GM19455 (cell line): ENCODE measurements at regions not wholly inside any gene's neighbourhood (a gene's known extent, or its start where the extent isn't known, plus 50 kb on each side); places are given as distances from the start of the nearest gene placed in this dataset.

Experiments
- ATAC-seq: cut with Tn5 transposase; IDR thresholded peaks from one replicate; pipeline ENCODE4 v1.9.1; 2021; ENCODE audit not compliant: unreplicated experiment

DNA sequence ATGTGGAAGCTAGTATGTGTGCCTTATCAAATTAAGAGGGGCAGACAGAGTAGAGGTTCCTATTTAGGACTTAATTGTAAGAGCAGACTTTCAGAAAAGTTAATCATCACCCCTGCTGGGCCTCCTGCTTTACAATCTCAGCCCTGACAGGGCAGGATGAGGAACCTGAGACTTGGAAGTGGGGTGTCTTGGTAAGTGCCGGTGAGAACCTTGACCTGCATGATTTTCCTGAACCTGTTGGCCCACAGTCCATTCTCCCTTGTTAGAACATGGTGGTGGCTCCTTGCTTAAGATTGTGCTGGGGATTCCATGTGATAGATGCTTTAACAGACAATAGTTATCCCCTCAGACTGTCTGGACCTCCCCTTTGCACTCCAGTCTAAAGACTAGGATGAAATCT lies 141.7 kb upstream of the TMEM72 start:
- ATAC-seq, result no peak

DNA sequence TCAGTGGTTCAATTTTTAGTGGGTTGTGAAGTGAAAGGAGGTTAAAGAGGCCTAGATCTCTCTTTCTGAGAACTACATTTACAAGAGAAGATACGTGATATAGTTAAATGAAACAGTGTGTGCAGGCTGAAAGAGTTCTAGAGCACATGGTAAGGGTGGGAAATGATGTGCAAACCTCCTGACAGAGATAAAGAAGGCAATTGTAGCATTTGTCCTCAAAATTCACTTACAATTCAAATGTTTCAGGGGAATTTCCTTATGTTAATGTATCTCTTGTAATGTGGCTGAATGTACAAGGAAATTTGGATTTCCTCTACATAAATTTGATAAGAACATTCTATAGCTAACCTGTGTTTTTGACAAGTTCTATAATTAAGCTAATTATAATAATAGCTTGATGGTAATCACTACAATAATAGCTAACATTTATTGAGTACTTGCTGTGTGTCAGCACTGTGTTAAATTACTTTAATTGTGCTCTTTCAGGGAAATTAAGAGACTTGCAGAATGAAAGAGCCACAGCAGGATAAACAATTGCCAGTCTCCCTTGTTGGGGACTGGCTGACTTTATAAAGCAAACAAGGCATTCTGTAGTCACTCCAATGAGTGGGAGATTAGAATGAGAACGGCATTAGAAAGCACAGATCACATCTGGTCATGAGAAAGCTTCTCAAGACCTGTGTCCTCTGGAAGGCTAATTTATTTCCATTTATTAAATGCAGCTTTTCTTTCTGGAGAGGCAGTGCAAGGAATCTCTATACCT lies 139.7 kb upstream of the TMEM72 start:
- no peak for ATAC-seq

DNA sequence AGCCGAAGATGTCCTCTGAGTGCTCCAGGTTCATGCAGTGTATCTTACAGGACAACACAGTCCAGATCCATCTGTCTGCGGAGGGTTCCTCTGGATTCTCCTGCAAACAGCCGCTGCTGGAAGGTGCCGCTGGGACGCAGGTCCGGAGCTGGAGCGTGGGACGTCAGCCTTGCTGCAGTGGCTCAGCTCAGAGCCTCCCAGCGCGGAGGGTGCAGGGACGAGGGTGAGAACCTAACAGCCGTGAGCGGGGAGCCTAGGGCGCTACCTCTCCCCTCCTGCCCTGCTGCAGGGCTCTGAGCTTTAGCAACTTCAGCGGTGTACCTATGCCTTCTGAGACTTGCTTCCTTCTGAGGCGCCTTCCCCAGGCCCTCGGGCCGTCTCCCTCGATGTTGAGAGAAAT lies 137.6 kb upstream of the TMEM72 start:
- no peak for ATAC-seq

DNA sequence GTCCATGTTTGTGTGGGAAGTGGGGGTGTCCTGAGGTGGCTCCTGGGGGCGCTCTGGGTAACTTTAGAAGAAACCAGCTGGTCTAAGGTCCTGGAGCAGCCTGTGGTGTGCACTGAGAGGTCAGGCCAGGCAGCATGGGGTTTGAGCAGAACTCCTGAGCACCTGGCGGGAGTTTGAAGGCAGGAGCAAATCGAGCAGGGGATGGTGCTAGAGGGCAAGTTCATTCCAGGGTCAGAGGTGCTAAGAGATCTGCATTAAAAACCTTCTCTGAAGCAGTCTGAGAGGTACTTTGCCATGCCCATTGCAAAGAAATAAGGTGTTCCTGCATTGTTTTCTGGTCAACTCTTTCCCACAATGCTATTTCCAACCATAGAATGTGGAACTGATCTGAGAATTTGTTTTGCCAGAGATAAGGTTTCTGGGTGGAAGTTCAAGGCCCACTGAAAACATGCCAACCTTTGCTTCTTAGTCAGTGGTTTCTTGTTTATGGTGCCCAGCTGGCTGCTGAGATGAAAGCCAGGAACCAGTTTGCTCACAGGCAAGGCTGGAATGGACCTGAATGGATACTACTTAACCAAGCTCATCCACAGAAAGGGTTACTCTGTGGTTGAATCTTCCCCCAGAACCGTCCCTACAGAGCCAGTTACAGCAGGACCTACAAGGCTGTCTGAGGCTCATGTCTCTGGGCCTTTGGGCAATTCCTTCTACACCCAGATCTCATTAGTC lies 136.3 kb upstream of the TMEM72 start:
- no peak for ATAC-seq

DNA sequence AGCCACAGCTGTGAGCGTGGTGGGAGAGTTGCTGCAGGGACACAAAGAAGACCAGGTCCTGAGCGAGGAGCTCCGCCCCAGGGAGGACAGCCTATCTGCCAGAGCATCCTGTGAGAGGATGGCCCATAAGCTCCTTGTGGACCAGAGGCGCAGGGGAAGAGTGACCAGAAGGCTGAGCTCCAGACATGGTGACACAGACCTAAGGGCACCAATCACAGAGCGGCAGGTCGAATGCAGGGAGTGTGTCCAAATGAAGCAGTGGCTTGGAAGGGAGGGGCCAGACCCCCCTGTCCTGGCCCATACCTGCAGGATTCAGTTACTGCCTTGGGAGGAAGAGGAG lies 135.8 kb upstream of the TMEM72 start:
- ATAC-seq, result no peak

DNA sequence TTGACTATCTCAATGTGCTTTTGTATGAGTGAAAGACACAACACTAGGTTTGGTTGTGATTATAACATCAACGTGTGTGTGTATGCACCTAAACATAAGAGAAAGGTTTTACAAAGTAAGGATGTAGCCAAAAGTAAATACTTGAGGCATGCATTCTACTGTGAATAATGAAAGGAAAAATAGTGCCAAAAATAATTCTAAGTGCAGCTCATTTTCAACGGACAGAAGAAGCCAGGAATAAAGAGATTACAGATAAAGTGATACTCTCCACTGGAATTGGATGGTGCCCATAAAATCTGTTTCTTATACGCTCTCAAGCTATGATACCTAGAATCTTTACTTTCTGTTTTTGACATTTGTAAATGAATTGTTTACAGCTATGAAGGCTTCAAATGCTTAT lies 135.0 kb upstream of the TMEM72 start:
- ATAC-seq, result no peak

DNA sequence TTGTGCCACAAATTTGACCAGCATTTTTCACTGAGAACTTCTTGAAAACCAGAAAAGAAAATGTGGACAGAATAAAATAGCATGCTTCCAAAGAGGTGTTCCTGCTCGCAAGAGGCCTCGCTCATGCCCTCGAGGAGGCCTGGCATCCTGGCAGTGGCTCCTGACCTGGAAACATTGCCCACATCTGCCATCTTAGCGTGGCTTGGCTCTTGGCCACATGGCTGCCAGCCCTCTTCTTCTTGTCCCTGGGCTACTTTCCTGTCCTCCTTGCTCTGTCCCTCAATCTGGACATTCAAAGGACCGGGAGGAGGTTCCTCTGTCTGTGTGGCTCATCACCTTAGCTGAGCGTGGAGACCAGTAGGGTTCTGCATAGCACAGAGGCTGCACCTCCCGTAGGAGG lies 131.6 kb upstream of the TMEM72 start:
- ATAC-seq, result no peak

DNA sequence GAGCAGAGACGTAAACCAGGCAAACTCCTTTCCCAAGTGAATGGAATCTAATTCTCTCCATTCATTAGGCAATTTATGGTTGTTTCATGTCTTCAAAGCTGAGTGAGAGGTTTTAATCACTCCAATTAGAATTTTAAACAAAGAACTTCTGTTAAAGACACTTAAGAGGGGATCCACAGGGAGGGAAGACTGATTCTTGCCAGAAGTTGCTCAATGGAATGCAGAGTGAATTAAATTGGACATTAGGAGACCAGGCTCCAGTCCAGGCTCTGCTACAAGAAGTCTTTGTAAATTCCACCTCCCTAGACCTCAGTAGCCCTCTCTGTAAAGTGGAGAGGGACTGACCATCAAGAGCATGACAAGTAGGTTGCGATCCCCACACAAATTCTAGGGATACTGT lies 130.7 kb upstream of the TMEM72 start:
- ATAC-seq, result no peak

DNA sequence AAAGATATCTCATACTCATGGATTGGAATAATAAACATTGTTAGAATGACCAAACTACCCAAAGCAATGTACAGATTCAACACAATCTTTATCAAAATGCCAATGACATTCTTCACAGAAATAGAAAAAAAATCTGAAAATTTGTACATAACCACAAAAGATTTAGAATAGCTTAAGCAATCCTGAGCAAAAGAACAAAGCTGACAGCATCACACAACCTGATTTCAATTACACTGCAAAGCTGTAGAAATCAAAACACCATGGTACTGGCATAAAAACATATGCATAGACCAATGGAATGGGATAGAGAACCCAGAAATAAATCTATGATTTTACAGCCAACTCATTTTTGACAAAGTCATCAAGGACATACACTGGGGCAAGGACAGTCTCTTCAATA lies 130.0 kb upstream of the TMEM72 start:
- no peak for ATAC-seq

DNA sequence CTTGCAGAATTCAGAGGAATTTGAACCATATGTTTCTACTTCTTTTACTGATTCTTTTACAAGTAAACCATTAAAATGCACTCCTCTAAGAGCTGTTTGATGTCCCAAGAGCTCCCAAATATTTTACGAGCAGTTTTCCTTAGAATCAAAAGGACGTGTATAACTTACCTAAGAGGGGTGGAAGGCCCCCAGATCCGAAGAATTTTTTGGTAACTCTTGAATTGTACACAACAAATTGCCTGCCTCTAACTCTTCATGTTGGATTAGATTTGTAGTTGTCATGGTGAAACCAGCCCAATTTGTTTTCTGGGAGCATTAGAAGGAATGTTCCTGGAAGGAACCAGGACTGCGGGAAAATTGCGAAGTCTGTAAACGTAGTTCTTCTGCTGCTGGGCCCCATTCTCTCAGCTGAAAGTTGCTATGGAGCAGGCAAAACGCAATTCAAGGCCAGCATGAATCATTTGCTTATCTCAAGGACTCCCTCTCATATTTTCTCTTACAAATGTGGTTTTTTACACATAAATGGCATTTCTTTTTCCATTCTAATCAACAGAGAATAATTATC lies 124.8 kb upstream of the TMEM72 start:
- no peak for ATAC-seq

DNA sequence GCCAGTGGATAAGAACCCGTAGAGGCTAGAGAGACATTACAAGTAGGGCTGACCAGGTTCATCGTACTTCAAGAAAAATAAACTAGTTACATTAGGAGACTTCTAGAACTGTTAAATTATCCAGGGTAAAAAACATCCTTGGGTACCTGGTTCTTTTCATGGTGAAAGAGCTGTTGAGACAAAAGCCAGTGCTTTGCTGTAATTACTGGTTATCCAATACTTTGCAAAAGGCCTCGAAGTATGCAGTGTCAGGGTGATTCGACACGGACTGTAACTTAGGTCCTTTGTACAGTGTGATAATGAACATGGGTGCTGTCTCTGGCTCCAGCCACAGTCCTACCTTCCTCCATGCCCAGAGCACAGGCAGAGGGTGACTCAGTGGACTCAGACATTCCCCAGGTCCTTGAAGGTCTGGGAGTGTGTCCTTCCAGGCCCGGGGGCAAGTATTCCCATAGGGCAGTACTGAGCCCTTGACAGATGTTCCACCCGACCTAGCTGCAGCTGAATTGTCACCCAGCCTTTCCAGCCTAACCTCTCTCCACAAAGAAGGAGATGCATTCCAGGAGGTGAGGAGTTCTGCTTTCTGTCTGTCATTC lies 123.6 kb upstream of the TMEM72 start:
- ATAC-seq, result no peak

DNA sequence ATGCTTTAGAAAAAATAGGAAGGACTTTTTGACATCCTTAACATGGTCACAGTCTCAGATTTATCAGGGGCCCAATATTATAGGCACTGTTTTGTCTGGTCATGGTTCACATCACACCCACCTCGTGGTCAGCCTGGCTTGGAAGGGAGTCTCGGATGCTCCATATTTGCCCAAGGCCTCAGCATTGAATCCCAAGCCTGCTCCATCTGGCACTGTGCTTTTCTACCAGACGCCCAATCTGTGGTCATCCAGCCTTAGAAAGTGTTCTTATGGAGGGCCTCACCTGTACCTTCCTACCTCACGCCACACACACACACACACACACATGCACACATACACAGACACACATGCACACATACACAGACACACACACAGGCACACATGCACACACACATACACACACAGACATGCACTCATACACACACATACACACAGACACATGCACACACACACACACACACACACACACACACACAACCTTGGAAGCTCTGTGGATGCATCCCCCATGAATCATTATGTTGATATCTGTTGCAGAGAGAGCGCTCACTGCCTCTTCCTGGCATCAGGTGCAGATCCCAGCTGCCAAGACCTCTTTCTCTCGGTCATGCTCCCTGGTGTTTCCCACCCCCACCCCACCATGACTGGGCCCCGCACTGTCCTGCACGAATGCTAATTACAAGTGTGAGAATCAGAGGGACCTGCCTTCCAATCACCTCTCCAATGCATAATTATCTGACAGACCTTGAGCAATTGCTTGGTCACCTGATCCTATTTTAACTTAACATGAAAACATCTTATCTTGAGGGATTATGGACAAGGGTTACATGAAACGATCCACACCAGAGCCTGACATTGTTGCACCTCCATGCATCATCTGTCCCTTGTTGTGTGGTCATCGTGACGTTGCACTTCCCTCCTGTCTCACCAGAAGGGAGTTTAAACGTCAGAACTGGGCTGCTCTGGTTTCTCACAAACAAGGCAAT lies 122.7 kb upstream of the TMEM72 start:
- ATAC-seq, result no peak

DNA sequence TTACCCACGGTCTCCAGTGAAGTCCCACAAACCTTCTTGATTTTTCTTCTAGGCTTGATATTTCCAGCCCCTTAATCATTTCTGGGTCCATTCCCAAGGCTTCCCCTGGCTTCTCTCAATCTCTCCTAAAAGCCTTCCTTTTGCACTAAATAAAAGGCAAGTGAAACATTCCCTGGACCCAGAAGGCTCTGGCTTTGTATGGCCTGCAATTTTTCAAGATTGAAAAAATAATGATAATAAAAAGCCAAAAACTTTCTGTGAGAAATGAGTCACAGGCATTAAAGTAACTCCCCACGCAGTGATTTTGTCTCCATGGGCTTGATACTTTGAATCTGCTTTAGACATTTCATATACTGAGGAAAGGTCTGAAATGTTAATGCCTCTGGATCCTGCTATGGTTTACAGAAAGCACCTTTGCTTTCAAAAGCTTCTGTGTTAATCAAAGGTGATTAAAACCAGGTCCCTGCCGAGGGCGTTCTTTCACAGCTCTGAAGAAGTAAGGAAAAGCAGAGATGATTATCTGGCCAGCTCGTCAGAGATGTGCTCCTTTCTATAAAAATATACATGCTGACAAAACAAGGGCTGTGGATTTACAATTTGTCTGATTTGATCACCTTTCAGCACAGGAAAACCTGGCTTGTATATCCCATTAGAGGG lies 118.9 kb upstream of the TMEM72 start:
- no peak for ATAC-seq

DNA sequence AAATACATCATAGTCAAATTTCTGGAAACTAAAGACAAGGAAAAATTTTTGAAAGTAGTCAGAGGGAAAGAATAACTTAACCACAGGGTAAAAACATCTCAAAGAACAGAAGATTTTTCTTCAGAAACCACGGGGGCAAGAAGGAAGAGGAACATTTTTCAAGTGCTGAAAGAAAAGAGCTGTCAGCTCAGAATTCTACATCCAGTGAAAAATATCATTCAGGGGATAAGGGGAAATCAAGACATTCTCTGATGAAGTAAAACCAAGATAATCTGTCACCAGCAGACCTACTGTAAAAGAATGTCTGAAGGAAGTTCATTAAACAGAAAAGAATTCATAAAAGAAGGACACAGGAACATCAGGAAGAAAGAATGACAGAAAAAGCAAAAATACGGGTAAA lies 111.2 kb upstream of the TMEM72 start:
- ATAC-seq, result no peak

DNA sequence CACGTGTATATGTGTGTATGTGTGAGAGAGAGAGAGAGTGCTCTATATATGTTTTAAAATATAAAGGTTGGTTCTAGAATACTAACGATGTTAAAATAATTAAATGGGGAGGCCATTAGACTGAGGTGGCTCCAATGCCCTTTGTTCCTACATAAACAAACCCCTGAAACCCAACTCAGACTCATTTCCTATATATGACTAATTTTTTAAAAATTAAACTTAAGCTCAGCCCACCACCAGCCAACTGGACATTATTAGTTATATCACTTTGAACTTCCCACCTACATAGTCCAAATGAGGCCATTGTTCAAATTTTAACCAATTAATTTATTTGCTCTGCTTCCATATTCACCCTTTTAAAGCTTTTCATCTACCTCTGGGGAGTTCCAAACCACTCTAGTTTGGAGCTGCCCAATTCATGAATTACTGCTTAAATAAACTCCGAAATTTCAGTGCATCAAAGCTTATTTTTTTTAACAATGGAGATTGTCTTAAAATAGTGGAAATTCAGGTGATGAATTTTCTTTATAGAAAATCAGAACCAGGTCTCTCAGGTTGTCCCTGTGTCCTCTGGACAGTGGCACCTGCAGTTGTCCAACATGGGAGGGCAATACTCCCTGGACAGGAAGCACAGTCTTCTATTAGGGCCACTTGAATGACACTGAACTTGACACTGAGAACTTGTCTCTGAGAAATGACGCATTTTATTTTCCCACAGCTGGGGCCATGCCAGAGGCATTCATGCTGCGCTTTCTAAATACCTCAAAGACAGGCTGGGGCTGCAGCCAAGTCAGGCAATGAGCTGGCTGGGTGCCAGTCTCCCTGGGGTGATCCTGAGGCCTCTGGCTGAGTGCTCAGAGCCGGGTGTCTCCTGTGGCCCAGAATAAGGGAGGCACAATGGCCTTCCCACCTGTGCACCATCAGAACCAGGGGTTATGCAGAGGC lies 109.5 kb upstream of the TMEM72 start:
- no peak for ATAC-seq

DNA sequence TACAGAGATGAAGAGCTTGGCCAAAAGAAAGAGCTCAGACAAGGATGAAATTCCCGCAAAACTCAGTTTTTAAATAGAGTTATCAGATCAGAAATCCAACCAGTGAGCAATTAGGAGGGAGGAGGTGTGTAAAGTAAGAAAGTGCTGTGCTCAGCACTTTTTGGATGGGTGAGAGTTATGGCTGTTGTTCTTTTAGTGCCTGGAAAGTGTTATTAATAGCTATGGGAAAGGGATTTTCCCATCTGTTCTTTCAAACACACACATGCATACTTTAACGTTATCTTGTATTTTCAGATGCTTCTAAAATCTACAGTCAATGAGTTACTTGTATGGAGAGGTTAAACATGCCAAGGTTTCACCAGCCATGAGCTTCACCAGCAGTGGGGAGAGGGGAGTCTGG lies 107.3 kb upstream of the TMEM72 start:
- ATAC-seq, result no peak

DNA sequence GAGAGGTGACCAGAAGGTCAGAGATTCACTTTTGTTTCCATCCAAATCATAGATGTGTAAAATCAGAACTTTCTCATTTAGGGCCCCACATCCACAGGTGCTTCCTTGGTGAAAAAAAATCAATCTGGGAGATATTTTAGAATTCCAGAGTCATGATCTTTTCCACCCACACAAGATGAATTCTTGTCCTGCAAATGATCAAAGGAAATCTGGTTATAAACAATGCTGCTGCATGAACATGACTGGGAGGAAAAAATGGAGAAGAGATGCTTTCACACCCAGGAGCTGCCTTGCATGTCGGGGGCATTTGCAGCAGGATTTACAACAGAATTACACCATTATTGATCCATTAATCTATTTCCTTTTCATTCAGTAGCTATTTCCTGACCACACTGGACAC lies 106.5 kb upstream of the TMEM72 start:
- no peak for ATAC-seq

DNA sequence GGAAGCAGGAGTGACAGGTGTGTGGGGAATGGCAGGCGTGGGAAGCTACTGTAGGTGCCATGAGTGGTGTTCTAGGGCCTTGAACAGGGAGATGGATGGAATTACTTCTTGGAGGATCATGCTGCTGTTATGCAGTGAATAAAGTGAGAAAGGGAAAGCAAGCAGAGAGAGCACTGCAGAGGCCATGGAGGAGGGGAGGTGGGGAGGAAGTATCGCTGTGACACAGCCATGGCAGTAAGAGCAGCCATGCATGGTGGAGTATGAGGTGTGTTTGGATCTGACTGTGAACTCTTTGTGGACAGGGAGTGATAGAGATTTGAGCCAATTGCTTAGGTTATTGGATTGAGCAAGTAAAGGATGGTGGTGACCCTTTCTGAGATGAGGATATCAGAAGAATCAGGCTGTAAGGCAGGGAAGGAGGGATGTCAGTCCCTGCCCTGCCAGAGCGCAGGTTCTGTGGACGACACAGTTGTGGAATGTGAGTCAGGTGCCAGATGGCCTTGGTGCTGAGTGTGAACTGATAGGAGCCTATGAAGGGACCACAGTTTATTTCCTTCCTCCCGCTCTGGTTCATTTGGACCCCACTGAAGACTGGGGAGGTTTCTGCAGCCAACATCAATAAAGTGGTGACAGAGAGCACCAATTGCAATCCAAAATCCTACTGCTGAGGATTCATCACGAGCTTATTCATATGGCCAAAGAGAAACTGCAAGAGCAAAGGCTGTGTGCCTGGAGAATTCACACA lies 105.5 kb upstream of the TMEM72 start:
- ATAC-seq, result no peak

DNA sequence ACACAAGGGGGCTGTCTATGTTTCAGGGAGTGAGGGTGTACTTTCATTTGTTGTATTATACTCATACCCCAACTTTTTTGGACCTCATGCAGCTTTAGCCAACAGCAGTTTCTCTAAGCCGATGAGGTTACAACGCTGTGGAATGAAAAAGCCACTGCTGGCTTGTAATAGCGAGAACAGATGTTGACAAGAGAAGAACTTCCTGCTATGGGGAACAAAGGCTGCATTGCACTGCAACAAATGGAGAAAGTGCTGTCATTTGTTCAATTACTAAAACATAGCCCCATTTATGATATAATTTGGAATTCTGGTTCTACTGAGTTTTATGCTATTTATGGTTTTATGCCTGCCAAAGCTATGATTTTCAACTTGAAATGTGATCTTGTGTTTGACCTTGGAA lies 104.2 kb upstream of the TMEM72 start:
- ATAC-seq, result no peak
